K562 (cell line): ENCODE measurements at regions not wholly inside any gene's neighbourhood (a gene's known extent, or its start where the extent isn't known, plus 50 kb on each side); places are given as distances from the start of the nearest gene placed in this dataset.

Source experiments
- BRF2 ChIP-seq: IDR thresholded peaks from 3 replicates; pipeline ENCODE4 v1.6.1; 2011; ENCODE audit warnings: borderline replicate concordance, mild to moderate bottlenecking; ENCODE audit not compliant: insufficient read length, insufficient read depth
- CREB1 ChIP-seq, 2 experiments: sonication (generic) in 1 of 2; formaldehyde crosslinking in 1 of 2; IDR thresholded peaks; 2 replicates each; pipeline versions ENCODE4 v1.6.1 to v1.8.0; 2012 to 2022; ENCODE audit warnings: inconsistent platforms in 1 of 2, mild to moderate bottlenecking in 1 of 2, missing genetic modification reagents in 1 of 2, moderate library complexity in 1 of 2
- CTCF ChIP-seq, 3 experiments: IDR thresholded peaks in 2 of 3; conservative IDR thresholded peaks in 1 of 3; 2 replicates each; pipeline ENCODE4 v1.5.1; 2011 to 2012; ENCODE audit warnings: low read length in 3 of 3, mild to moderate bottlenecking in 3 of 3, control low read depth in 2 of 3, improper control_type of control experiment in 1 of 3, inconsistent platforms in 1 of 3, low read depth in 1 of 3, mixed read lengths in 1 of 3, moderate library complexity in 1 of 3; ENCODE audit not compliant: insufficient read depth in 2 of 3
- CUX1 ChIP-seq: fragments of 200-800 bp; sonication (Bioruptor generic); IDR thresholded peaks from 2 replicates; pipeline ENCODE4 v1.6.1; 2016; ENCODE audit warnings: missing genetic modification characterization, missing compliant biosample characterization
- E2F5 ChIP-seq: sonication (generic); formaldehyde crosslinking; IDR thresholded peaks from 2 replicates; pipeline ENCODE4 v1.8.0; 2022; ENCODE audit warnings: mild to moderate bottlenecking, missing genetic modification reagents
- ELK1 ChIP-seq: sonication (generic); formaldehyde crosslinking; IDR thresholded peaks from 2 replicates; pipeline ENCODE4 v1.8.1; 2022; ENCODE audit warnings: missing genetic modification reagents
- EP300 ChIP-seq: IDR thresholded peaks from 2 replicates; pipeline ENCODE4 v1.6.1; 2012; ENCODE audit warnings: low read length, improper control_type of control experiment
- GABPA ChIP-seq: fragments of 200-800 bp; sonication (Bioruptor generic); conservative IDR thresholded peaks from 2 replicates; pipeline ENCODE4 v1.6.1; 2016; ENCODE audit warnings: low read depth, missing genetic modification characterization, missing compliant biosample characterization
- HNRNPL ChIP-seq: fragments of 200-400 bp; formaldehyde crosslinking; IDR thresholded peaks from 2 replicates; pipeline ENCODE4 v1.6.1; 2017; ENCODE audit warnings: low read depth, mild to moderate bottlenecking, low read length
- RFX5 ChIP-seq: IDR thresholded peaks from 2 replicates; pipeline ENCODE4 v1.6.1; 2011; ENCODE audit warnings: low read depth, mild to moderate bottlenecking, improper control_type of control experiment, low read length
- TRIM24 ChIP-seq, 2 experiments: fragments of 450-650 bp; IDR thresholded peaks; 2 replicates each; pipeline ENCODE4 v1.6.1; 2016
- WHSC1 ChIP-seq: IDR thresholded peaks from one replicate; pipeline ENCODE4 v1.6.1; 2012; ENCODE audit warnings: low read length, control low read depth, inconsistent platforms
- ZNF639 ChIP-seq, 2 experiments: fragments of 200-800 bp in 1 of 2; sonication (Bioruptor generic) in 1 of 2; sonication (generic) in 1 of 2; formaldehyde crosslinking in 1 of 2; IDR thresholded peaks in 1 of 2; conservative IDR thresholded peaks in 1 of 2; 2 replicates each; pipeline versions ENCODE4 v1.5.0 to v1.6.1; 2016 to 2020; ENCODE audit warnings: missing compliant biosample characterization in 1 of 2, missing genetic modification characterization in 1 of 2, missing genetic modification reagents in 1 of 2

- no peak for TF ChIP-seq CREB1 (IDR thresholded peaks at IDR 0.05)
- no peak for TF ChIP-seq CREB1 (CRISPR knock-in tag; IDR thresholded peaks at IDR 0.05)
- no peak for TF ChIP-seq CTCF (IDR thresholded peaks at IDR 0.05 in 2 of 3, conservative IDR thresholded peaks at IDR 0.05 in 1 of 3; ENCODE audit: insufficient read depth in 2 of 3, low read depth in 1 of 3, low read length in 3 of 3)
- TF ChIP-seq EP300: no peak
- no peak for TF ChIP-seq ELK1 (CRISPR knock-in tag)
- TF ChIP-seq HNRNPL: no peak
- no peak for TF ChIP-seq WHSC1
- TF ChIP-seq BRF2: no peak
- no peak for TF ChIP-seq E2F5 (CRISPR knock-in tag)
- TF ChIP-seq ZNF639 (CRISPR knock-in tag; conservative IDR thresholded peaks at IDR 0.05 in 1 of 2, IDR thresholded peaks at IDR 0.05 in 1 of 2): no peak
- TF ChIP-seq TRIM24 (IDR thresholded peaks at IDR 0.05): no peak
- no peak for TF ChIP-seq CUX1
- no peak for TF ChIP-seq GABPA (tag)
- no peak for TF ChIP-seq RFX5
Observed at GRCh38 chr13:54110597-54110996, 1082.0 kb downstream of the OLFM4 start.
